CD8-positive, alpha-beta memory T cell (primary cell): ENCODE measurements at regions not wholly inside any gene's neighbourhood (a gene's known extent, or its start where the extent isn't known, plus 50 kb on each side); places are given as distances from the start of the nearest gene placed in this dataset.

Source experiments
- CTCF ChIA-PET: fragments of 350-600 bp; sonication (Branson Sonifier 250); formaldehyde crosslinking; loops from one replicate; lab custom pipeline; 2021; ENCODE audit warnings: antibody characterized with exemption; lab: Charles Lee
- POLR2A ChIA-PET: fragments of 350-600 bp; sonication (Branson Sonifier 250); formaldehyde crosslinking; loops from one replicate; lab custom pipeline; 2021; ENCODE audit warnings: antibody characterized with exemption; lab: Charles Lee
- DNase-seq, 5 donors: peaks; one replicate each; pipeline versions ENCODE4 v3.0.0 to v3.0.0-alpha.2; 2020 to 2022; ENCODE audit warnings: mixed read lengths in 1 of 5
- H3K27ac ChIP-seq: one replicate; pipeline ENCODE4 v1.7.0; 2013; ENCODE audit warnings: low read depth, mild to moderate bottlenecking, low read length, moderate library complexity
- H3K27me3 ChIP-seq: 2 replicates; pipeline ENCODE4 v1.7.0; 2013; ENCODE audit warnings: low read length, mild to moderate bottlenecking; ENCODE audit not compliant: insufficient read depth, poor library complexity, severe bottlenecking
- H3K36me3 ChIP-seq: 2 replicates; pipeline ENCODE4 v1.7.0; 2013; ENCODE audit warnings: mild to moderate bottlenecking, low read length, moderate library complexity; ENCODE audit not compliant: insufficient read depth
- H3K4me1 ChIP-seq: 2 replicates; pipeline ENCODE4 v1.7.0; 2013; ENCODE audit warnings: mild to moderate bottlenecking, low read length, moderate library complexity; ENCODE audit not compliant: insufficient read depth
- H3K4me3 ChIP-seq: 2 replicates; pipeline ENCODE4 v1.7.0; 2013; ENCODE audit warnings: mild to moderate bottlenecking, low read length
- H3K9me3 ChIP-seq: 2 replicates; pipeline ENCODE4 v1.7.0; 2013; ENCODE audit warnings: mild to moderate bottlenecking, low read length
- H3K27ac Mint-ChIP-seq, 8 donors: one replicate each; pipeline ENCODE4 v1.8.0; 2020 to 2021; ENCODE audit warnings: mixed read lengths in 8 of 8, mild to moderate bottlenecking in 6 of 8, inconsistent platforms in 3 of 8, moderate library complexity in 3 of 8
- H3K27me3 Mint-ChIP-seq, 2 donors: one replicate each; pipeline ENCODE4 v1.8.0; 2020 to 2021; ENCODE audit warnings: mixed read lengths in 2 of 2, mild to moderate bottlenecking in 1 of 2, moderate library complexity in 1 of 2
- H3K36me3 Mint-ChIP-seq, 3 donors: one replicate each; pipeline ENCODE4 v1.8.0; 2020 to 2021; ENCODE audit warnings: mixed read lengths in 3 of 3, inconsistent platforms in 1 of 3, mild to moderate bottlenecking in 1 of 3
- H3K4me1 Mint-ChIP-seq, 3 donors: one replicate each; pipeline ENCODE4 v1.8.0; 2020 to 2021; ENCODE audit warnings: mixed read lengths in 3 of 3, inconsistent platforms in 1 of 3, mild to moderate bottlenecking in 1 of 3
- H3K4me3 Mint-ChIP-seq, 7 donors: one replicate each; pipeline ENCODE4 v1.8.0; 2020 to 2021; ENCODE audit warnings: mixed read lengths in 7 of 7, mild to moderate bottlenecking in 6 of 7, moderate library complexity in 4 of 7, inconsistent platforms in 2 of 7
- H3K9me3 Mint-ChIP-seq, 5 donors: one replicate each; pipeline ENCODE4 v1.8.0; 2020 to 2022; ENCODE audit warnings: mixed read lengths in 5 of 5, mild to moderate bottlenecking in 3 of 5, moderate library complexity in 2 of 5, inconsistent platforms in 1 of 5

GRCh38 chr1:58365328-58365727 is 181.2 kb downstream of the OMA1 start:
- Mint-ChIP-seq H3K9me3 (no peaks in the 10 kb centered on the region), H3K4me3 (no peak overlapping the region), H3K36me3 (peaks cover 0 to 23% (median 4%) of the 10 kb centered on the region in 3 donors), H3K27ac (no peak overlapping the region), H3K4me1 (peaks cover 6 to 8% (median 7%) of the 10 kb centered on the region in 3 donors), H3K27me3 (peaks cover 0 to 5% of the 10 kb centered on the region in 2 donors)
- H3K36me3 ChIP-seq, result no peaks in the 10 kb centered on the region
- H3K9me3 ChIP-seq, result no peaks in the 10 kb centered on the region
- POLR2A ChIA-PET, result no interaction called here
- no peak overlapping the region for H3K27ac ChIP-seq
- H3K4me3 ChIP-seq, result no peak overlapping the region
- no peak for DNase-seq
- no peaks in the 10 kb centered on the region for H3K27me3 ChIP-seq
- H3K4me1 ChIP-seq, result no peaks in the 10 kb centered on the region
- CTCF ChIA-PET, result no interaction called here

DNA sequence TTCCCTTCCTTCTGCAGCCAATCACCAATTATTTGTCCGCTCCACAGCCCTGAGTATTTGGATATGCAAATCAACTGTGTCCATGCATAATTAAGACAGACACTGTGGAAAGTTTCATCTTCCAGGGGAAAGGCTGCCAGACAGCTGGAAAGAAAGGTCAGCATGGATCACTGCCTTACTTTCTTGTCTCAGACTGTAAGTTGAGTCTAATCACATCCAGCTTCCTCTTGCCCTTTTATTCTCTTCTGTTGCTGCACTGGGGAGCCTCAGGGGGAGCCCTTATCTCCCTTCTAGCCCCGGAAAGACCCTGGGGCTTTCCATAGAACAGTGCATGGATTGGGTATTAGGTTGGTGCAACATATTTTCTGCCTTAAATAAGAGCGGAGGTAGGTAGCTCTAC is 182.9 kb downstream of the OMA1 start:
- no peaks in the 10 kb centered on the region for H3K27me3 ChIP-seq
- H3K27ac ChIP-seq, result no peak overlapping the region
- ChIA-PET CTCF (no interaction called here), POLR2A (no interaction called here)
- Mint-ChIP-seq H3K4me1 (peaks cover 6 to 10% (median 7%) of the 10 kb centered on the region in 3 donors), H3K27ac (peak overlapping the region in 2 of 8 donors; percentile 15 to 64), H3K4me3 (no peak overlapping the region), H3K27me3 (peaks cover 0 to 5% of the 10 kb centered on the region in 2 donors), H3K36me3 (peaks cover 0 to 14% (median 2%) of the 10 kb centered on the region in 3 donors), H3K9me3 (no peaks in the 10 kb centered on the region)
- no peaks in the 10 kb centered on the region for H3K4me1 ChIP-seq
- H3K4me3 ChIP-seq, result no peak overlapping the region
- H3K9me3 ChIP-seq, result no peaks in the 10 kb centered on the region
- no peak for DNase-seq
- no peaks in the 10 kb centered on the region for H3K36me3 ChIP-seq

- ChIA-PET POLR2A (no interaction called here), CTCF (no interaction called here)
- Histone ChIP-seq H3K4me3 (no peak overlapping the region), H3K9me3 (no peaks in the 10 kb centered on the region), H3K27ac (no peak overlapping the region), H3K36me3 (no peaks in the 10 kb centered on the region), H3K27me3 (no peaks in the 10 kb centered on the region), H3K4me1 (no peaks in the 10 kb centered on the region)
- peaks cover 0 to 10% of the 10 kb centered on the region in 2 donors for H3K27me3 Mint-ChIP-seq
- no peak for DNase-seq
- H3K4me1 Mint-ChIP-seq, result peaks cover 6 to 10% (median 7%) of the 10 kb centered on the region in 3 donors
- peaks cover 0 to 11% (median 8%) of the 10 kb centered on the region in 3 donors for H3K36me3 Mint-ChIP-seq
- peak overlapping the region in 7 of 8 donors; percentile 20 to 80 (median 73) for H3K27ac Mint-ChIP-seq
- no peaks in the 10 kb centered on the region for H3K9me3 Mint-ChIP-seq
- peak overlapping the region in 4 of 7 donors; percentile 2 to 74 (median 31) for H3K4me3 Mint-ChIP-seq
These were observed 185.4 kb downstream of the OMA1 start for GRCh38 chr1:58361134-58361533.

- H3K27me3 Mint-ChIP-seq, result peaks cover 0 to 5% of the 10 kb centered on the region in 2 donors
- Histone ChIP-seq H3K4me1 (no peaks in the 10 kb centered on the region), H3K36me3 (no peaks in the 10 kb centered on the region), H3K4me3 (no peak overlapping the region), H3K27ac (no peak overlapping the region), H3K27me3 (no peaks in the 10 kb centered on the region), H3K9me3 (no peaks in the 10 kb centered on the region)
- no peak for DNase-seq
- POLR2A ChIA-PET, result no interaction called here
- H3K4me3 Mint-ChIP-seq, result no peak overlapping the region
- CTCF ChIA-PET, result no interaction called here
- peak overlapping the region in 2 of 8 donors; percentile 14 to 61 for H3K27ac Mint-ChIP-seq
- peaks cover 6 to 10% (median 7%) of the 10 kb centered on the region in 3 donors for H3K4me1 Mint-ChIP-seq
- H3K9me3 Mint-ChIP-seq, result no peaks in the 10 kb centered on the region
- peaks cover 0 to 13% (median 8%) of the 10 kb centered on the region in 3 donors for H3K36me3 Mint-ChIP-seq
These were observed 188.2 kb downstream of the OMA1 start for GRCh38 chr1:58358346-58358745.

- H3K4me3 ChIP-seq, result no peak overlapping the region
- H3K36me3 ChIP-seq, result no peaks in the 10 kb centered on the region
- H3K4me1 ChIP-seq, result no peaks in the 10 kb centered on the region
- H3K27ac ChIP-seq, result no peak overlapping the region
- peaks cover 0 to 16% (median 8%) of the 10 kb centered on the region in 3 donors for H3K36me3 Mint-ChIP-seq
- H3K27me3 Mint-ChIP-seq, result peaks cover 0 to 7% of the 10 kb centered on the region in 2 donors
- H3K4me1 Mint-ChIP-seq, result peaks cover 4 to 7% (median 4%) of the 10 kb centered on the region in 3 donors
- POLR2A ChIA-PET, result no interaction called here
- H3K4me3 Mint-ChIP-seq, result no peak overlapping the region
- H3K27ac Mint-ChIP-seq, result no peak overlapping the region
- no peaks in the 10 kb centered on the region for H3K9me3 ChIP-seq
- H3K27me3 ChIP-seq, result no peaks in the 10 kb centered on the region
- no peak for DNase-seq
- H3K9me3 Mint-ChIP-seq, result peaks cover 0 to 1% (median 0%) of the 10 kb centered on the region in 5 donors
- CTCF ChIA-PET, result no interaction called here
These were observed 190.1 kb downstream of the OMA1 start for GRCh38 chr1:58356402-58356801.

GRCh38 chr1:58353168-58353567 is 193.4 kb downstream of the OMA1 start:
- CTCF ChIA-PET, result no interaction called here
- no peaks in the 10 kb centered on the region for H3K4me1 Mint-ChIP-seq
- H3K9me3 Mint-ChIP-seq, result peaks cover 0 to 8% (median 2%) of the 10 kb centered on the region in 5 donors
- Histone ChIP-seq H3K4me3 (no peak overlapping the region), H3K27me3 (no peaks in the 10 kb centered on the region), H3K27ac (no peak overlapping the region), H3K4me1 (no peaks in the 10 kb centered on the region), H3K9me3 (no peaks in the 10 kb centered on the region), H3K36me3 (no peaks in the 10 kb centered on the region)
- no peak overlapping the region for H3K27ac Mint-ChIP-seq
- DNase-seq, result no peak
- H3K4me3 Mint-ChIP-seq, result no peak overlapping the region
- H3K36me3 Mint-ChIP-seq, result peaks cover 0 to 31% (median 8%) of the 10 kb centered on the region in 3 donors
- POLR2A ChIA-PET, result no interaction called here
- peaks cover 0 to 7% of the 10 kb centered on the region in 2 donors for H3K27me3 Mint-ChIP-seq

GRCh38 chr1:58352476-58353092 is 193.9 kb downstream of the OMA1 start:
- Mint-ChIP-seq H3K27me3 (peaks cover 0 to 7% of the 10 kb centered on the region in 2 donors), H3K4me3 (no peak overlapping the region), H3K4me1 (no peaks in the 10 kb centered on the region), H3K36me3 (peaks cover 0 to 30% (median 8%) of the 10 kb centered on the region in 3 donors), H3K27ac (no peak overlapping the region), H3K9me3 (peaks cover 0 to 8% (median 2%) of the 10 kb centered on the region in 5 donors)
- Histone ChIP-seq H3K27ac (no peak overlapping the region), H3K4me1 (no peaks in the 10 kb centered on the region), H3K36me3 (no peaks in the 10 kb centered on the region), H3K27me3 (no peaks in the 10 kb centered on the region), H3K4me3 (no peak overlapping the region), H3K9me3 (no peaks in the 10 kb centered on the region)
- no peak for DNase-seq
- CTCF ChIA-PET, result no interaction called here
- POLR2A ChIA-PET, result no interaction called here

- no peak overlapping the region for H3K27ac ChIP-seq
- Mint-ChIP-seq H3K36me3 (peaks cover 0 to 15% (median 4%) of the 10 kb centered on the region in 3 donors), H3K4me3 (no peak overlapping the region), H3K27me3 (no peaks in the 10 kb centered on the region), H3K4me1 (no peaks in the 10 kb centered on the region), H3K9me3 (peaks cover 0 to 4% (median 2%) of the 10 kb centered on the region in 5 donors), H3K27ac (no peak overlapping the region)
- no peak for DNase-seq
- H3K9me3 ChIP-seq, result no peaks in the 10 kb centered on the region
- no peaks in the 10 kb centered on the region for H3K4me1 ChIP-seq
- H3K27me3 ChIP-seq, result no peaks in the 10 kb centered on the region
- no peaks in the 10 kb centered on the region for H3K36me3 ChIP-seq
- H3K4me3 ChIP-seq, result no peak overlapping the region
- ChIA-PET POLR2A (no interaction called here), CTCF (no interaction called here)
These were observed 200.5 kb downstream of the OMA1 start for GRCh38 chr1:58346036-58346355.
